ENCODE measurements at regions not wholly inside any gene's neighbourhood (a gene's known extent, or its start where the extent isn't known, plus 50 kb on each side); places are given as distances from the start of the nearest gene placed in this dataset.

GRCh38 chr12:100692502-100692901 lies 102.1 kb upstream of the ANO4 start:
- no peak overlapping the region for H3K27ac ChIP-seq
- no peak for DNase-seq
- intact Hi-C loops (cut with DNase I): no loop called here
- no peaks in the 10 kb centered on the region for H3K36me3 ChIP-seq
- no peak overlapping the region for H3K4me3 ChIP-seq
- TF ChIP-seq CTCF (IDR thresholded peaks at IDR 0.05) (no peak), POLR2A (IDR thresholded peaks at IDR 0.05) (no peak)
- WGBS, 2 donors: 71 to 73% methylated on average over 1 of the region's 1 CpG
- peaks cover 0 to 3% (median 0%) of the 10 kb centered on the region in 3 donors for H3K9me3 ChIP-seq
- H3K27me3 ChIP-seq: no peaks in the 10 kb centered on the region
- no peaks in the 10 kb centered on the region for H3K4me1 ChIP-seq

DNA sequence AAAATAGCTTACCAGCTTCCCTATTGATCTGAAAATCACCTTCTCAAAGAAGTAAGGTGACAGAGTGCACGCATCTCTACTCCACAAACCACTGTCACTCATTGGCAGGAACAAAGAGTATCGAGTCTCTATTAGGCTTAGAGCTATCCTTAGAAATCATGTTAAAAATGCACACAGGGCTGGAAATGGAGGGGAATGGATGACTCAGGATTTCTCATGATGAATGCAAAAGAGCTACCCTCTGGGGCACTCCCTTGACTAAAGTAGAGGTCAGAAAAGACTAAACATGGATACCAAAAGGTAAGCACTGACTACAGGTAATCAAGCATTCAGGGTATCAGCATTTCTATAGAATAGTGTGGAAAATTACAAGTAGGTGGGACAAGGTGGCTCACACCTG lies 96.1 kb upstream of the ANO4 start:
- Histone ChIP-seq H3K27me3 (no peaks in the 10 kb centered on the region), H3K9me3 (peaks cover 0 to 3% (median 0%) of the 10 kb centered on the region in 3 donors), H3K4me3 (no peak overlapping the region), H3K4me1 (no peaks in the 10 kb centered on the region), H3K27ac (no peak overlapping the region), H3K36me3 (no peaks in the 10 kb centered on the region)
- 32 to 42% methylated on average over 2 of the region's 2 CpGs for WGBS, 2 donors
- no peak for DNase-seq
- intact Hi-C loops (cut with DNase I): no loop called here
- TF ChIP-seq CTCF (IDR thresholded peaks at IDR 0.05) (no peak), POLR2A (IDR thresholded peaks at IDR 0.05) (no peak)

DNA sequence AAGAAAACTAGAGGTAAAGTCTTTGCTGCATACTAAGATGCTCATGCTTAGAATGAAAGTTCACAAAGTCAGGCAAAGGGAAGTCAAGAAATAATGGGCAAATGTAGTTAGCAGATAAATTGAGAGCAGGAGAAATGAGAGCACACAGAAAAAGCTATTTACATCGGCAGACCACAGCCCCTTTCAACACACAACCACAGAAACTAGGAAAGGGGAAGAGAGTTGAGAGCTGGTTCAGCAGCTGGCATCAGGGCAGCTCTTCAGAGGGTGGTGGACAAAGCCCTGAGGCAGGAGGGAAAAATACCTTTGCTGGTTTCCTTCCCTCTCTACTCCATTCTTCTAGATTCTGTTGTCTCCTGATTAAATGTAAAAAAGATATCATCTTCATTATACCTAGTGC lies 95.4 kb upstream of the ANO4 start:
- WGBS, 2 donors: 50 to 67% methylated on average over 1 of the region's 1 CpG
- no peak overlapping the region for H3K4me3 ChIP-seq
- H3K27me3 ChIP-seq: no peaks in the 10 kb centered on the region
- no peak overlapping the region for H3K27ac ChIP-seq
- peaks cover 0 to 3% (median 0%) of the 10 kb centered on the region in 3 donors for H3K9me3 ChIP-seq
- no peaks in the 10 kb centered on the region for H3K4me1 ChIP-seq
- intact Hi-C loops (cut with DNase I): no loop called here
- DNase-seq: no peak
- H3K36me3 ChIP-seq: no peaks in the 10 kb centered on the region
- TF ChIP-seq POLR2A (IDR thresholded peaks at IDR 0.05): no peak
- TF ChIP-seq CTCF (IDR thresholded peaks at IDR 0.05): no peak

DNA sequence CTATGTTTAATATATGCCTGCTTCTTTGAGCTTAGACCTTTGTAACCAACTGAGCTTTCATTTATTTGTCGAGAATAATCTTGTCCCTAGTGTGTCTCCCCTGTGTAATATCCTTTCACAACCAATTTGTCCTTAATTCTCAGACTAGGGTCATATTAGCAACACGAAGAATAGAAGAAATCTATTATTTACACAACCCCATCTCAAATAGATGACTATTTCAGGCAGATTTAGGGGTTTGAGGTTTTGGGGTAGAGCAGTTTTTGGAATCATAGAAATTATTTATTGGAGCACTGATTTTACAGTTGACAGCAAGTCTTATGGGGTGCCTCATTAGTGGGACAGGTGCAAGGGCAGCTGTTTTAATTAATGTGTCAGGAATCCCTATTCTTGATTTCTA lies 91.2 kb upstream of the ANO4 start:
- no peaks in the 10 kb centered on the region for H3K27me3 ChIP-seq
- no peak overlapping the region for H3K4me3 ChIP-seq
- no peaks in the 10 kb centered on the region for H3K36me3 ChIP-seq
- intact Hi-C loops (cut with DNase I): no loop called here
- DNase-seq: no peak
- no peak for TF ChIP-seq CTCF (IDR thresholded peaks at IDR 0.05)
- no peak for TF ChIP-seq POLR2A (IDR thresholded peaks at IDR 0.05)
- H3K9me3 ChIP-seq: no peaks in the 10 kb centered on the region
- no peaks in the 10 kb centered on the region for H3K4me1 ChIP-seq
- no peak overlapping the region for H3K27ac ChIP-seq
- 54% methylated on average over 2 of the region's 2 CpGs for WGBS, 2 donors

GRCh38 chr12:100703868-100704267 lies 90.7 kb upstream of the ANO4 start:
- no peak for TF ChIP-seq CTCF (IDR thresholded peaks at IDR 0.05)
- TF ChIP-seq POLR2A (IDR thresholded peaks at IDR 0.05): no peak
- no peaks in the 10 kb centered on the region for H3K9me3 ChIP-seq
- 55 to 73% methylated on average over 2 of the region's 2 CpGs for whole genome bisulfite sequencing, 2 donors

More at GRCh38 chr12:100703868-100704267, 90.7 kb upstream of the ANO4 start:
- no peaks in the 10 kb centered on the region for H3K4me1 ChIP-seq
- DNase-seq: no peak
- intact Hi-C loops (cut with DNase I): no loop called here
- H3K36me3 ChIP-seq: no peaks in the 10 kb centered on the region
- no peaks in the 10 kb centered on the region for H3K27me3 ChIP-seq
- H3K4me3 ChIP-seq: no peak overlapping the region
- no peak overlapping the region for H3K27ac ChIP-seq
